Colon (tissue), 2 donors: ENCODE measurements at regions not wholly inside any gene's neighbourhood (a gene's known extent, or its start where the extent isn't known, plus 50 kb on each side); places are given as distances from the start of the nearest gene placed in this dataset.
"Not testable (repeated sequence)": the region's sequence is repeated elsewhere in the genome, so short reads cannot be mapped to it uniquely, and the experiment has no call there.

Source experiments
- FAIRE-seq: peaks from 2 replicates; lab custom pipeline; 2012; peaks lifted over from hg19 to GRCh38; lab: Jason Lieb, UNC
- donor health status: control.
- donor health status: control.

DNA sequence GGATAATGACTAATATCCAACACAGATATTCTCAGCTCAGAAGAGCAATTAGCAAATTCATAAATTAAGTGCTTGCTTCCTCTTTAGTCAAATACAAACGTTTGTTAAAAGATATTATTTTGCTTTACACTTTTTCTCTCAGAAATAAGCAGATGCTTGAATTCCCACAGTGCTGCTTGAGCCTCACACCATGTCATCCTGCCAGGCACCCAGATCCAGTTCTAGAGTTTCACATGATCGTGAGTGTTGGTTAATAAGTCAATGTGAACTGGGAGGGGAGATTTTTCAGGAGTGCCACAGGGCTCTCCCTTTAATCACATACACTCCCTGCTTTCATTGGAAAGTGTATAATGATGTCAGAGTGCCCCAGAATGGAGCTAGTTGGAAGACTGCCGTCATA is 352.0 kb downstream of the OR4F29 start:
- not testable (repeated sequence) for FAIRE-seq

DNA sequence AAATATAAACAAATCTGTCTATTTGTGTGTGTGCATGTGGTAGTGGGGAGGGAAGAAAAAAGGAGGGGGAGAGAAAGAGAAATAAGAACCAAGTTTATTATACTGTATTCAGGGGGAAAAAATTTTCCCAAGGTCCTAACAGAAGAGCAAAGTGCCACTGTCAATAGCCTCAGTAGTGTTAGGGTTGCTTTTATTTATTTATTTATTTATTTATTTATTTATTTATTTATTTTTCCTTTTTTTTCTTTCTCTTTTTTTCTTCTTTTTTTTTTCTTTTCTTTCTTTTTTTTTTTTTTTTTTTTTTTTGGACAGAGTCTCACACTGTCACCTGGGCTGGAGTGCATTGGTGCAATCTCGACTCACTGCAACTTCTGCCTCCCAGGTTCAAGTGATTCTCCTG is 352.7 kb downstream of the OR4F29 start:
- not testable (repeated sequence) for FAIRE-seq

DNA sequence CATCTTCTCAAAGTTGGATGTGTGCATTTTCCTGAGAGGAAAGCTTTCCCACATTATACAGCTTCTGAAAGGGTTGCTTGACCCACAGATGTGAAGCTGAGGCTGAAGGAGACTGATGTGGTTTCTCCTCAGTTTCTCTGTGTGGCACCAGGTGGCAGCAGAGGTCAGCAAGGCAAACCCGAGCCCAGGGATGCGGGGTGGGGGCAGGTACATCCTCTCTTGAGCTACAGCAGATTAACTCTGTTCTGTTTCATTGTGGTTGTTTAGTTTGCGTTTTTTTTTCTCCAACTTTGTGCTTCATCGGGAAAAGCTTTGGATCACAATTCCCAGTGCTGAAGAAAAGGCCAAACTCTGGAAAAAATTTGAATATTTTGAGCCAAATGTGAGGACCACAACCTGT is 360.2 kb downstream of the OR4F29 start:
- FAIRE-seq = not testable (repeated sequence)

DNA sequence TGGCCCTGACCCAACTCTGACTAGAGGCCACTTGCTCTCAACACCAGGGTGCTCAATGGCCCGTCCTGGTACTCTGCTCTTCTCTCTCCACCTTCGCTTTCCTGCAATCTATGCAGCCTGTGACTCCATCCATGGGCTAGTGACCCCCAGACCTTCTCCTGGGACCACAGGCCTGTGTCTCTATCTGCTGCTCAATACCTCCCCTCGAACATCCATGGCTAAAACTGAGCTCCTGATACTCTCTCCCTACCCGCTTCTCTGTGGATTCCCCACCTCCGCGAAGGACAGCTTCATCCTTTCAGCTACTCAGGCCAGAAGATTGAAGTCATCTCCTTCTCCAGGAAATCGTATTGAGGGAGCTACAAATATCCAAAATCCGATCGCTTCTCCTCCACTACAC is 363.4 kb downstream of the OR4F29 start:
- FAIRE-seq = not testable (repeated sequence)

DNA sequence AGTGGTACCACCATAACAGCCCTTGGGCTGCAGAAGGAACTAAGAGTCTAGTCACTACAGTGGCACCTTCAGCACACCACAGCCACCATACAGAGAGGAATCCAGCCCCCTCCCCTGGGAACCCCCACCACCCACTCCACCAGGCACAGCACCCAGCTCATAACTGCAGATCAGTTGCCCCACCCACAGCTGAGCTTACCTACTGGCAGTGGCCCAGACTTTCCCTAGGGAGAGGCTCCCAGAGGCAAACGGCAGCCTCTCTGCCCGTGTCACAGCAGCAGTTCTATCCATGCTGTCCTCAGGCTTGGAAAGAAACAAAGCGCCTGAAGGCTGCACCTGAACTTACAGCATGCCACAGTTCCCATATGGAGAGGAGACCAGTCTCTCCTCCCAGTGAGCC is 372.3 kb downstream of the OR4F29 start:
- not testable (repeated sequence) for FAIRE-seq

DNA sequence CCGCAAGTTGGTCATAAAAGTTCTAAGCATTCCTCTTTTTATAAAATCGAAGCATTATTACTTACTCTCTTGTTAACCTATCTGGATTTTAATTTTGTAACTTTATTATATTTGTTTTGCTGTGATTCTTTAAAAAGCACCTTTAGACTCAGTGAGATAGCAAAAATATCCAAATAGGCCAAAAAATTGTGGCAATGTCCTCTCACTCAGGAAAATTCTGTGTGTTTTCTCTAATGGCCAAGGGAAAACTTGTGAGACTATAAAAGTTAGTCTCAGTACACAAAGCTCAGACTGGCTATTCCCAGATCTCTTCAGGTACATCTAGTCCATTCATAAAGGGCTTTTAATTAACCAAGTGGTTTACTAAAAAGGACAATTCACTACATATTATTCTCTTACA is 386.4 kb downstream of the OR4F29 start, which contains the start of gene OR4F5:
Gene OR4F5 (plus strand): TSS at position 301 of the 400 bp plus-strand sequence.
- FAIRE-seq = peak; percentile 97

DNA sequence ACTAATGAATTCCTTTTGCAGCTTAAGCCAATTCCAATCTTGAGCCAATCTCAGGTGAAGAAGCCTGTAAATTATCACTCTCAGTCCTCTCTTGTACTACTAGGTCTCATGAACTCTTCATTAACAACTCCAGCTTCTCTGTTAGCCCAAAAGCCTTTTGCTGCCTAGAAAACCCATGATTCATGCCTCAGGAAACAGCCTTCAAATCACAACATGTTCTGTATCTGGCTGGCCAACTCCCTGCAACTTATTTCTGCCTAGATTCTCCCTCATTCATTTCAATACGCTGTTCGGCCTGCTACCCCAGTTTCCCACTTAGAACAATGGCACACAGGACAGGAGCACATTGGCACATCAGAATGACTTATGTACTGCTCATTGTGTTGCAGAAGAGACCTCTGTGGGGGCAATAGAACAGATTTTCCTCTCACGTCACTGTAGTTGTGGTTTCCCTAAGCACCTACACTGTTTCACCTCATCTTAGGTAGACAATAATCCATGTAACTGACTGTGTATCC is 395.4 kb downstream of the OR4F29 start:
- FAIRE-seq = not testable (repeated sequence)

DNA sequence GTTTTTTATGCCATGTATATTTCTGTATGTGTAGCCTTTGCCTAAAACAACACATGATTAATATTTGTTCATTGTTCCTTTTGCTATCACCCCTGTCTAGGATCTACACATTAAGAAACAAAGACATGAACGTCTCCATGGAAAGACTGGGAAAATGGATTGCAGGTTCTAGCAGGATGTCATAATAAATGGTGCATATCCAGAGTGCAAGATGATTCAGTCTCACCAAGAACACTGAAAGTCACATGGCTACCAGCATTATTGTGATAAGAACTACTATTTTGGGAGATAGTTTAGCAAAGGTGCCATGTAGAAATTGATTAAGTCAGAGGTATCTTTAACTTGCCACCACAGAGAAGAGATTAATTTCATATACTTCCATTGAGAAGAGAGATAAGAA is 398.3 kb downstream of the OR4F29 start:
- FAIRE-seq = peak; percentile 66

DNA sequence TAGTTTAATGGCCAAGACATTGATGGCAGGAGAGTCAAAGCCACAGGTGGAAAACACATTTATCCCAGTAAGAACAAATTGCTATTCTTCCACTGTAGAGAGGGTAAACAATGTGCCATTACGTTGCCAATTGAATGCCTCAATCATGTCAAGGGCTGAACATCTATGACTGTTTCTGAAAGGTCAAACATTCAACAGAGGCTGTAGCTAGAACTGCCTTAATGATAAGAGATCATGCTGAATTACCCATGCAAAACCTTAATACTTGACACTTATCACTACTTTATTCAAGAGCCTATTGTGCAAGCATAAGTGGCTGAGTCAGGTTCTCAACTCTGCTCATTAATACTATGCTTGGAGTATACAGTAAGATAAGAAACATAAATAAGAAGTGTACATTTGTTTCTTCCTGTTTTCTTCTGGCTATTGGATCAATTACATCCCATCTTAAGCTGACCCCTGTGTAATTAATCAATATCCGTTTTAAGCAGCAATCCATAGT is 409.5 kb downstream of the OR4F29 start:
- not testable (repeated sequence) for FAIRE-seq

DNA sequence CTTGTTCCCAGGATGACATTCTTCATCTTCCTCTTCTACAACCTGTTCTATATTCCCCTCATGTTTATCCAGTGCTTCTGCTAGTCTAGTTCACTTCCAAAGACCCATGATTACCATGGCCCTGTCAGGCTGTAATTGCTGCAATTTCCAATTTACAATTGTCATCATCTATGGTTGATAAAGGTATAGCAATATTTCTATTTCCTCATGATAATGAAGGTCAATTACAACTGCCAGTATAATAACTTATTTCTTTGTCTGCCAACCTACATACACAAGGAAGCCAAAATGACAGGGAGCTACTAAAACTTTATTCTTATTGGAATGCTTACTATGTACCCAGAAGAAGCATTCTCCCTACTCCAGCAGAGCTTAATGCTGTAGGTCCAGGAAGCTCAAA is 410.3 kb downstream of the OR4F29 start:
- not testable (repeated sequence) for FAIRE-seq

DNA sequence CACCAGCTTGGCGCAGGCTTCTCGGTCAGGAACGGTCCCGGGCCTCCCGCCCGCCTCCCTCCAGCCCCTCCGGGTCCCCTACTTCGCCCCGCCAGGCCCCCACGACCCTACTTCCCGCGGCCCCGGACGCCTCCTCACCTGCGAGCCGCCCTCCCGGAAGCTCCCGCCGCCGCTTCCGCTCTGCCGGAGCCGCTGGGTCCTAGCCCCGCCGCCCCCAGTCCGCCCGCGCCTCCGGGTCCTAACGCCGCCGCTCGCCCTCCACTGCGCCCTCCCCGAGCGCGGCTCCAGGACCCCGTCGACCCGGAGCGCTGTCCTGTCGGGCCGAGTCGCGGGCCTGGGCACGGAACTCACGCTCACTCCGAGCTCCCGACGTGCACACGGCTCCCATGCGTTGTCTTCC is 422.3 kb downstream of the OR4F29 start:
- FAIRE-seq = not testable (repeated sequence)

DNA sequence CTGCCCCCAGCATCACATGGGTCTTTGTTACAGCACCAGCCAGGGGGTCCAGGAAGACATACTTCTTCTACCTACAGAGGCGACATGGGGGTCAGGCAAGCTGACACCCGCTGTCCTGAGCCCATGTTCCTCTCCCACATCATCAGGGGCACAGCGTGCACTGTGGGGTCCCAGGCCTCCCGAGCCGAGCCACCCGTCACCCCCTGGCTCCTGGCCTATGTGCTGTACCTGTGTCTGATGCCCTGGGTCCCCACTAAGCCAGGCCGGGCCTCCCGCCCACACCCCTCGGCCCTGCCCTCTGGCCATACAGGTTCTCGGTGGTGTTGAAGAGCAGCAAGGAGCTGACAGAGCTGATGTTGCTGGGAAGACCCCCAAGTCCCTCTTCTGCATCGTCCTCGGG is 434.2 kb downstream of the OR4F29 start:
- FAIRE-seq = not testable (repeated sequence)

DNA sequence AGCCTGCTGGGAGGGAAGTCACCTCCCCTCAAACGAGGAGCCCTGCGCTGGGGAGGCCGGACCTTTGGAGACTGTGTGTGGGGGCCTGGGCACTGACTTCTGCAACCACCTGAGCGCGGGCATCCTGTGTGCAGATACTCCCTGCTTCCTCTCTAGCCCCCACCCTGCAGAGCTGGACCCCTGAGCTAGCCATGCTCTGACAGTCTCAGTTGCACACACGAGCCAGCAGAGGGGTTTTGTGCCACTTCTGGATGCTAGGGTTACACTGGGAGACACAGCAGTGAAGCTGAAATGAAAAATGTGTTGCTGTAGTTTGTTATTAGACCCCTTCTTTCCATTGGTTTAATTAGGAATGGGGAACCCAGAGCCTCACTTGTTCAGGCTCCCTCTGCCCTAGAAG is 435.5 kb downstream of the OR4F29 start:
- not testable (repeated sequence) for FAIRE-seq

DNA sequence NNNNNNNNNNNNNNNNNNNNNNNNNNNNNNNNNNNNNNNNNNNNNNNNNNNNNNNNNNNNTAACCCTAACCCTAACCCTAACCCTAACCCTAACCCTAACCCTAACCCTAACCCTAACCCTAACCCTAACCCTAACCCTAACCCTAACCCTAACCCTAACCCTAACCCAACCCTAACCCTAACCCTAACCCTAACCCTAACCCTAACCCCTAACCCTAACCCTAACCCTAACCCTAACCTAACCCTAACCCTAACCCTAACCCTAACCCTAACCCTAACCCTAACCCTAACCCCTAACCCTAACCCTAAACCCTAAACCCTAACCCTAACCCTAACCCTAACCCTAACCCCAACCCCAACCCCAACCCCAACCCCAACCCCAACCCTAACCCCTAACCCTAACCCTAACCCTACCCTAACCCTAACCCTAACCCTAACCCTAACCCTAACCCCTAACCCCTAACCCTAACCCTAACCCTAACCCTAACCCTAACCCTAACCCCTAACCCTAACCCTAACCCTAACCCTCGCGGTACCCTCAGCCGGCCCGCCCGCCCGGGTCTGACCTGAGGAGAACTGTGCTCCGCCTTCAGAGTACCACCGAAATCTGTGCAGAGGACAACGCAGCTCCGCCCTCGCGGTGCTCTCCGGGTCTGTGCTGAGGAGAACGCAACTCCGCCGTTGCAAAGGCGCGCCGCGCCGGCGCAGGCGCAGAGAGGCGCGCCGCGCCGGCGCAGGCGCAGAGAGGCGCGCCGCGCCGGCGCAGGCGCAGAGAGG is 441.3 kb downstream of the OR4F29 start:
- not testable (repeated sequence) for FAIRE-seq
